SK-N-SH treated with all-trans-retinoic acid at 6 μM for 48 hours (cell line): ENCODE measurements at regions not wholly inside any gene's neighbourhood (a gene's known extent, or its start where the extent isn't known, plus 50 kb on each side); places are given as distances from the start of the nearest gene placed in this dataset.
A peak's percentile ranks its signal among the peaks of the same experiment; 100 is the strongest.

Experiments
- ATAC-seq: fragments of 200-7000 bp; cut with Tn5 transposase; 3 replicates; pipeline ENCODE4 v1.9.1; 2020; ENCODE audit warnings: mild to moderate bottlenecking, moderate library complexity
- ARNTL ChIP-seq: fragments of 450-650 bp; formaldehyde crosslinking; IDR thresholded peaks from 2 replicates; pipeline ENCODE4 v1.5.0; 2020; ENCODE audit warnings: low read depth, mild to moderate bottlenecking, moderate library complexity, borderline replicate concordance
- BACH2 ChIP-seq: fragments of 250-450 bp; sonication (Bioruptor Pico); IDR thresholded peaks from 2 replicates; pipeline ENCODE4 v1.9.0; 2021; ENCODE audit warnings: mild to moderate bottlenecking, borderline replicate concordance
- CREB5 ChIP-seq: fragments of 250-450 bp; sonication (Bioruptor Pico); IDR thresholded peaks from 2 replicates; pipeline ENCODE4 v1.5.1; 2020; ENCODE audit warnings: low read depth, mild to moderate bottlenecking, moderate library complexity
- CSDC2 ChIP-seq: fragments of 250-450 bp; sonication (Bioruptor Pico); IDR thresholded peaks from 2 replicates; pipeline ENCODE4 v1.5.0; 2020; ENCODE audit warnings: mild to moderate bottlenecking, moderate library complexity
- CSRNP3 ChIP-seq: fragments of 250-450 bp; sonication (Bioruptor Pico); IDR thresholded peaks from 2 replicates; pipeline ENCODE4 v1.5.1; 2021; ENCODE audit warnings: mild to moderate bottlenecking, moderate library complexity
- ESRRG ChIP-seq: fragments of 250-450 bp; sonication (Bioruptor Pico); IDR thresholded peaks from 2 replicates; pipeline ENCODE4 v1.6.1; 2021; ENCODE audit warnings: mild to moderate bottlenecking
- GLIS3 ChIP-seq: fragments of 250-450 bp; sonication (Bioruptor Pico); IDR thresholded peaks from 2 replicates; pipeline ENCODE4 v1.5.0; 2020; ENCODE audit warnings: mild to moderate bottlenecking, moderate library complexity
- ISL1 ChIP-seq: fragments of 250-450 bp; sonication (Bioruptor Pico); IDR thresholded peaks from 2 replicates; pipeline ENCODE4 v2.1.2; 2022; ENCODE audit warnings: mild to moderate bottlenecking, moderate library complexity
- OSR1 ChIP-seq: fragments of 250-450 bp; sonication (Bioruptor Pico); IDR thresholded peaks from 2 replicates; pipeline ENCODE4 v1.8.0; 2022; ENCODE audit warnings: moderate library complexity, mild to moderate bottlenecking, inconsistent platforms
- POU6F1 ChIP-seq: fragments of 250-450 bp; sonication (Bioruptor Pico); IDR thresholded peaks from 2 replicates; pipeline ENCODE4 v1.8.0; 2021; ENCODE audit warnings: low read depth, mild to moderate bottlenecking, moderate library complexity, borderline replicate concordance
- PPARA ChIP-seq: fragments of 250-450 bp; sonication (Bioruptor Pico); IDR thresholded peaks from 2 replicates; pipeline ENCODE4 v1.5.0; 2020; ENCODE audit warnings: mild to moderate bottlenecking, borderline replicate concordance
- RARB ChIP-seq: fragments of 250-450 bp; sonication (Bioruptor Pico); IDR thresholded peaks from 2 replicates; pipeline ENCODE4 v1.8.0; 2021; ENCODE audit warnings: mild to moderate bottlenecking, moderate library complexity
- TCF4 ChIP-seq: fragments of 250-450 bp; sonication (Bioruptor Pico); IDR thresholded peaks from 2 replicates; pipeline ENCODE4 v1.8.0; 2021; ENCODE audit warnings: mild to moderate bottlenecking, moderate library complexity, borderline replicate concordance
- TOX ChIP-seq: fragments of 250-450 bp; sonication (Bioruptor Pico); IDR thresholded peaks from 2 replicates; pipeline ENCODE4 v1.8.0; 2021; ENCODE audit warnings: mild to moderate bottlenecking, moderate library complexity, borderline replicate concordance
- ZC3H10 ChIP-seq: fragments of 250-450 bp; sonication (Bioruptor Pico); IDR thresholded peaks from 2 replicates; pipeline ENCODE4 v1.5.1; 2021; ENCODE audit warnings: mild to moderate bottlenecking, moderate library complexity
- ZFP3 ChIP-seq: fragments of 250-450 bp; sonication (Bioruptor Pico); IDR thresholded peaks from 2 replicates; pipeline ENCODE4 v1.5.0; 2020; ENCODE audit warnings: mild to moderate bottlenecking, moderate library complexity
- ZFP30 ChIP-seq: fragments of 450-650 bp; formaldehyde crosslinking; IDR thresholded peaks from 2 replicates; pipeline ENCODE4 v1.5.0; 2022; ENCODE audit warnings: mild to moderate bottlenecking, moderate library complexity
- ZNF565 ChIP-seq: fragments of 450-650 bp; formaldehyde crosslinking; conservative IDR thresholded peaks from 2 replicates; pipeline ENCODE4 v1.5.0; 2020; ENCODE audit warnings: low read depth, mild to moderate bottlenecking, moderate library complexity
- ZNF70 ChIP-seq: fragments of 450-650 bp; formaldehyde crosslinking; IDR thresholded peaks from 2 replicates; pipeline ENCODE4 v1.5.0; 2020; ENCODE audit warnings: mild to moderate bottlenecking, moderate library complexity
- ZNF8 ChIP-seq: fragments of 450-650 bp; formaldehyde crosslinking; IDR thresholded peaks from 2 replicates; pipeline ENCODE4 v1.5.0; 2020; ENCODE audit warnings: mild to moderate bottlenecking, moderate library complexity

- no peak for TF ChIP-seq POU6F1 (CRISPR knock-in tag)
- TF ChIP-seq ZC3H10 (CRISPR knock-in tag): no peak
- TF ChIP-seq RARB (CRISPR knock-in tag): no peak
- TF ChIP-seq TOX: no peak
Measured at GRCh38 chr17:77542011-77542410, 401.2 kb downstream of the SEC14L1 start (continued).

- peak; percentile 99 for ATAC-seq
- TF ChIP-seq ESRRG (CRISPR knock-in tag) (no peak), ISL1 (CRISPR knock-in tag) (peak; percentile 17; the same call in 1 of the 2 replicates), TCF4 (no peak), ZNF70 (CRISPR knock-in tag) (no peak), OSR1 (no peak), ZFP30 (CRISPR knock-in tag) (no peak), POU6F1 (CRISPR knock-in tag) (no peak), ZFP3 (CRISPR knock-in tag) (peak; percentile 44; the same call in 1 of the 2 replicates), ARNTL (CRISPR knock-in tag) (no peak)
Measured at GRCh38 chr17:77542551-77543490, 402.1 kb downstream of the SEC14L1 start.

GRCh38 chr17:77543801-77544200 lies 403.0 kb downstream of the SEC14L1 start:
- no peak for TF ChIP-seq BACH2 (CRISPR knock-in tag)
- no peak for TF ChIP-seq ZNF565 (CRISPR knock-in tag)
- no peak for TF ChIP-seq PPARA
- TF ChIP-seq POU6F1 (CRISPR knock-in tag): no peak
- TF ChIP-seq TOX: no peak
- TF ChIP-seq RARB (CRISPR knock-in tag): no peak
- no peak for TF ChIP-seq ZC3H10 (CRISPR knock-in tag)
- TF ChIP-seq ZNF8 (CRISPR knock-in tag): no peak
- no peak for TF ChIP-seq ISL1 (CRISPR knock-in tag)
- TF ChIP-seq CSRNP3: no peak
- TF ChIP-seq OSR1: no peak
- TF ChIP-seq ARNTL (CRISPR knock-in tag): no peak
- TF ChIP-seq ZFP3 (CRISPR knock-in tag): no peak
- no peak for TF ChIP-seq ZFP30 (CRISPR knock-in tag)
- TF ChIP-seq CREB5 (CRISPR knock-in tag): no peak
- TF ChIP-seq GLIS3 (CRISPR knock-in tag): no peak
- TF ChIP-seq ESRRG (CRISPR knock-in tag): no peak
- TF ChIP-seq TCF4: no peak
- TF ChIP-seq CSDC2 (CRISPR knock-in tag): no peak
- TF ChIP-seq, all 23 proteins: peak for 0

More at GRCh38 chr17:77543801-77544200, 403.0 kb downstream of the SEC14L1 start:
- ATAC-seq: no peak
